WERI-Rb-1 (cell line): ENCODE measurements at regions not wholly inside any gene's neighbourhood (a gene's known extent, or its start where the extent isn't known, plus 50 kb on each side); places are given as distances from the start of the nearest gene placed in this dataset.
"Not testable (repeated sequence)": the region's sequence is repeated elsewhere in the genome, so short reads cannot be mapped to it uniquely, and the experiment has no call there.

Source experiments
- DNase-seq: peaks from one replicate; pipeline ENCODE4 v3.0.0-alpha.2; 2020
- H3K27ac ChIP-seq: fragments of 250-450 bp; sonication (Bioruptor Pico); 2 replicates; pipeline ENCODE4 v1.5.1; 2020; ENCODE audit warnings: mild to moderate bottlenecking, moderate library complexity
- H3K27me3 ChIP-seq: fragments of 250-450 bp; sonication (Bioruptor Pico); 2 replicates; pipeline ENCODE4 v1.5.1; 2021; ENCODE audit warnings: mild to moderate bottlenecking, low read depth, moderate library complexity; ENCODE audit not compliant: insufficient read depth, severe bottlenecking
- H3K36me3 ChIP-seq: fragments of 250-450 bp; sonication (Bioruptor Pico); 2 replicates; pipeline ENCODE4 v1.5.1; 2020; ENCODE audit warnings: mild to moderate bottlenecking, moderate library complexity
- H3K4me3 ChIP-seq: 2 replicates; pipeline ENCODE4 v1.5.1; 2011; ENCODE audit warnings: low read depth, mild to moderate bottlenecking, control low read depth, low read length
- H3K9me3 ChIP-seq: fragments of 250-450 bp; sonication (Bioruptor Pico); 2 replicates; pipeline ENCODE4 v1.5.1; 2021; ENCODE audit warnings: mild to moderate bottlenecking, moderate library complexity; ENCODE audit not compliant: severe bottlenecking
- CTCF ChIP-seq: IDR thresholded peaks from 2 replicates; pipeline ENCODE4 v1.5.1; 2011; ENCODE audit warnings: low read depth, mild to moderate bottlenecking, control low read depth, inconsistent platforms, low read length

- no peak overlapping the region for H3K4me3 ChIP-seq
- TF ChIP-seq CTCF = no peak
- no peak overlapping the region for H3K27ac ChIP-seq
- no peaks in the 10 kb centered on the region for H3K9me3 ChIP-seq
- no peaks in the 10 kb centered on the region for H3K27me3 ChIP-seq
- no peaks in the 10 kb centered on the region for H3K36me3 ChIP-seq
- no peak for DNase-seq
Observed at GRCh38 chr6:99712519-99712918, 105.9 kb downstream of the PRDM13 start.

DNA sequence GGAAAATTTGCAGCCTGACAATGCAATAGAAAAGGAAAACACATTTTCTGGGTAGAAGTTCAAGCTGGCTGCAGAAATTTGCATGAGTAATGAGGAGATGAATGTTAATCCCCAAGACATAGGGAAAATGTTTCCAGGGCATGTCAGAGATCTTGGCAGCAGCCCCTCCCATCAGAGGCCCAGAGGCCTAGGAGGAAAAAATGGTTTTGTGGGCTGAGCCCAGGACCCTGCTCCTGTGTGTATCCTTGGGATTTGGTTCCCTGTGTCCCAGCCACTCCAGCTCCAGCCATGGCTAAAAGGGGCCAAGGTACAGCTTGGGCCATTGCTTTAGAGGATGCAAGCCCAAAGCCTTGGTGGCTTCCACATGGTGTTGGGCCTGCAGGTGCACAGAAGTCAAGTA, 115.4 kb downstream of the PRDM13 start:
- not testable (repeated sequence) for H3K27ac ChIP-seq, H3K4me3 ChIP-seq, DNase-seq, H3K36me3 ChIP-seq, H3K27me3 ChIP-seq, H3K9me3 ChIP-seq

DNA sequence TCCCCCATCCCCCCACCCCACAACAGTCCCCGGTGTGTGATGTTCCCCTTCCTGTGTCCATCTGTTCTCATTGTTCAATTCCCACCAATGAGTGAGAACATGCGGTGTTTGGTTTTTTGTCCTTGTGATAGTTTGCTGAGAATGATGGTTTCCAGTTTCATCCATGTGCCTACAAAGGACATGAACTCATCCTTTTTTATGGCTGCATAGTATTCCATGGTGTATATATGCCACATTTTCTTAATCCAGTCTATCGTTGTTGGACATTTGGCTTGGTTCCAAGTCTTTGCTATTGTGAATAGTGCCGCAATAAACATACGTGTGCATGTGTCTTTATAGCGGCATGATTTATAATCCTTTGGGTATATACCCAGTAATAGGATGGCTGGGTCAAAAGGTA, 123.6 kb downstream of the PRDM13 start:
- H3K36me3 ChIP-seq, H3K27me3 ChIP-seq, H3K4me3 ChIP-seq, H3K27ac ChIP-seq, DNase-seq, H3K9me3 ChIP-seq: not testable (repeated sequence)

DNA sequence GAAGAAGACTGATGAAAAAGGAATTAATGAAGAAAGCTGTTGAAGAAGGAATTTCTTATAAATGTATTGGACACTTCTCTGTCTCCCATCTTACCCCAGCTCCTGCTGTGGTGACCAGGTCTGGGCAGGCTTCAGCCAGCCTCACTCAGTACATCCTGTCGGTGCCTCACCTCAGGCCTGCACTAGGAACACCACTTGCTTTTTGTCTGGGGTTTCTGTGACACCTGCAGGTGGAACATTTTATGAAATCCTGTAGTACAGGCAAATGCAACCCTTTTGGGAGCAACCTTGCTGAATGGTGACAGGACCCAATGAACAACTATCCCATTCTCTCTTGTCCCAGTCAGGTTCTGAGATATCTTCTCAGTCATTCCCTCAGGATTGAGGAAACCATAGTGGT, 129.7 kb downstream of the PRDM13 start:
- DNase-seq = peak; percentile 24
- no peaks in the 10 kb centered on the region for H3K36me3 ChIP-seq
- TF ChIP-seq CTCF = no peak
- no peak overlapping the region for H3K27ac ChIP-seq
- no peaks in the 10 kb centered on the region for H3K9me3 ChIP-seq
- H3K4me3 ChIP-seq = no peak overlapping the region
- no peaks in the 10 kb centered on the region for H3K27me3 ChIP-seq

DNA sequence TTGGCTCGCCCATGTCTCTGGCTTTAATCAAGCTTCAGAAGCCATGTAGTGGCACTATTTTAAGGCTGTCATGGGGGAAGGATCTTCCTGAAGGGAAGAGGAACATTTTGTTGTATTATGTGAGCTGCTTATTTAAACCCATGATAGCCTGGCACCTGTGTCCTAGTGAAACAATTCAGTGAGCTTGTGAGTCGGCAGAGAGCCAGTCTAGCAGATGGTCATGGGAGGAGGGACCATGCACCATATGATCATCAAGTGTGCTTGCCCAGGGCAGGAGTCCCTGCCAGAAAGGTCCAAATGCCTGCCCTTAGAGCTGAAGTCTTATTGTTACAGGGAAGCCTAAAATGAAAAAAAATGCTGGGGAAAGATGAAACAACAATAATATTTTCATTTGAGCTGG, 132.9 kb downstream of the PRDM13 start:
- DNase-seq = no peak
- H3K4me3 ChIP-seq = no peak overlapping the region
- no peak overlapping the region for H3K27ac ChIP-seq
- no peak for TF ChIP-seq CTCF
- H3K27me3 ChIP-seq = no peaks in the 10 kb centered on the region
- H3K36me3 ChIP-seq = no peaks in the 10 kb centered on the region
- H3K9me3 ChIP-seq = no peaks in the 10 kb centered on the region

DNA sequence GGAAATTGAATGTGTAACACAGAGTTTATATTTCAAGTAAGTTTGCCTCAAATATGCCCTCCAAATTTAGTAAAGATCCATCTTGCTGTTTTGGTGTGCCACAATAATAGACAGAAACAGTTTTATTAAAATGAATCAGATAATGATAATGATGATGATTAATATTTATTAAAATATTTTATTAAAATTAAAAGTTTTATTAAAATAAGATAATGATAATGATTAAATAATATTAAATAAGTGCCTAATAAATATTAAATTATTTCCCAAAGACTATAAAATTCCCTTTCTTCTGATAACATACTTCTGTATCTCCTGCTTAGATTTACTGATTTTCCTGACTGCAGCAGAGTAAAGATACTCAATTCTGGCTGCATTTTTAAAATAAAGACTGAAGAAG, 134.5 kb downstream of the PRDM13 start:
- no peaks in the 10 kb centered on the region for H3K27me3 ChIP-seq
- H3K36me3 ChIP-seq = no peaks in the 10 kb centered on the region
- no peak overlapping the region for H3K4me3 ChIP-seq
- no peak overlapping the region for H3K27ac ChIP-seq
- no peak for TF ChIP-seq CTCF
- H3K9me3 ChIP-seq = no peaks in the 10 kb centered on the region
- no peak for DNase-seq

- H3K9me3 ChIP-seq = no peaks in the 10 kb centered on the region
- TF ChIP-seq CTCF = no peak
- H3K27me3 ChIP-seq = no peaks in the 10 kb centered on the region
- no peak overlapping the region for H3K27ac ChIP-seq
- no peak overlapping the region for H3K4me3 ChIP-seq
- no peaks in the 10 kb centered on the region for H3K36me3 ChIP-seq
- DNase-seq = no peak
Observed at GRCh38 chr6:99743647-99744046, 137.0 kb downstream of the PRDM13 start.
